Type B pancreatic cell (in vitro differentiated cells): ENCODE measurements at regions not wholly inside any gene's neighbourhood (a gene's known extent, or its start where the extent isn't known, plus 50 kb on each side); places are given as distances from the start of the nearest gene placed in this dataset.

Experiments
- DNase-seq: peaks from one replicate; pipeline ENCODE4 v3.0.0; 2021; ENCODE audit warnings: mixed read lengths; ENCODE audit not compliant: unreplicated experiment; ENCODE audit errors: extremely low spot score
- H3K27ac Mint-ChIP-seq: 2 replicates; pipeline ENCODE4 v1.8.0; 2021; ENCODE audit warnings: mild to moderate bottlenecking, mixed read lengths
- H3K27me3 Mint-ChIP-seq: 2 replicates; pipeline ENCODE4 v1.8.0; 2021; ENCODE audit warnings: mixed read lengths
- H3K36me3 Mint-ChIP-seq: 2 replicates; pipeline ENCODE4 v1.8.0; 2021; ENCODE audit warnings: mixed read lengths
- H3K4me1 Mint-ChIP-seq: one replicate; pipeline ENCODE4 v1.8.0; 2021; ENCODE audit warnings: mixed read lengths; ENCODE audit not compliant: unreplicated experiment
- H3K4me3 Mint-ChIP-seq: 2 replicates; pipeline ENCODE4 v1.8.0; 2021; ENCODE audit warnings: mild to moderate bottlenecking, mixed read lengths
- H3K9me3 Mint-ChIP-seq: 2 replicates; pipeline ENCODE4 v1.8.0; 2021; ENCODE audit warnings: mixed read lengths
- CTCF ChIP-seq: fragments of 200-600 bp; sonication (generic); conservative IDR thresholded peaks from 2 replicates; pipeline ENCODE4 v1.5.0; 2021; ENCODE audit warnings: antibody characterized with exemption, mild to moderate bottlenecking

GRCh38 chr12:113577464-113578129, 105.9 kb upstream of the LHX5 start:
- H3K9me3 Mint-ChIP-seq, result peaks cover 5% of the 10 kb centered on the region
- H3K4me1 Mint-ChIP-seq, result no peaks in the 10 kb centered on the region
- no peak overlapping the region for H3K4me3 Mint-ChIP-seq
- no peaks in the 10 kb centered on the region for H3K36me3 Mint-ChIP-seq
- TF ChIP-seq CTCF, result no peak
- H3K27ac Mint-ChIP-seq, result no peak overlapping the region
- H3K27me3 Mint-ChIP-seq, result peaks cover 74% of the 10 kb centered on the region
- no peak for DNase-seq

- Mint-ChIP-seq H3K4me3 (no peak overlapping the region), H3K36me3 (no peaks in the 10 kb centered on the region), H3K4me1 (no peaks in the 10 kb centered on the region), H3K27me3 (peaks cover 69% of the 10 kb centered on the region), H3K27ac (no peak overlapping the region), H3K9me3 (no peaks in the 10 kb centered on the region)
- no peak for TF ChIP-seq CTCF
- DNase-seq, result no peak
These were observed 103.7 kb upstream of the LHX5 start for GRCh38 chr12:113575386-113575785.

DNA sequence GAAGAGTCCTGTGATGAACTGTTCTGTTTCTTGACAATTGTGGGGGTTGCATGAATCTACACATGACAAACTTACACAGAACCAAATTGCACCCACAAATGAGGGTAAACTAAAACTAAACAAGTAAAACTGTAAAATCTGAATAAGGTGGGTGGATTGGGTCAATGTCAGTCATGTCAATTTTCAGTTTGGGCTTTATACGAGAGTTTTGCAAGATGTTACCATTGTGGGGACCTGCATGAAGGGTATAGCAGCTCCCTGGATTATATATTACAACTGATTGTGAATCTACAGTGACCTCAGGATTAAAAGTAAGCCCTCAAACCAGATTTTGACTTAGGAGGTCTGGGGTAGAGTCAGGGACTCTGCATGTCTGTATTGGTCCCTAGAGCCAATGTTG, 101.5 kb upstream of the LHX5 start:
- Mint-ChIP-seq H3K9me3 (no peaks in the 10 kb centered on the region), H3K4me1 (no peaks in the 10 kb centered on the region), H3K27me3 (peaks cover 59% of the 10 kb centered on the region), H3K36me3 (no peaks in the 10 kb centered on the region), H3K27ac (no peak overlapping the region), H3K4me3 (no peak overlapping the region)
- DNase-seq, result no peak
- no peak for TF ChIP-seq CTCF

GRCh38 chr12:113571713-113572112, 100.0 kb upstream of the LHX5 start:
- no peak overlapping the region for H3K4me3 Mint-ChIP-seq
- TF ChIP-seq CTCF, result no peak
- no peaks in the 10 kb centered on the region for H3K4me1 Mint-ChIP-seq
- DNase-seq, result no peak
- H3K36me3 Mint-ChIP-seq, result no peaks in the 10 kb centered on the region
- no peaks in the 10 kb centered on the region for H3K9me3 Mint-ChIP-seq
- no peak overlapping the region for H3K27ac Mint-ChIP-seq
- peaks cover 47% of the 10 kb centered on the region for H3K27me3 Mint-ChIP-seq

- H3K4me1 Mint-ChIP-seq, result no peaks in the 10 kb centered on the region
- no peaks in the 10 kb centered on the region for H3K9me3 Mint-ChIP-seq
- no peak overlapping the region for H3K4me3 Mint-ChIP-seq
- DNase-seq, result no peak
- H3K36me3 Mint-ChIP-seq, result no peaks in the 10 kb centered on the region
- peaks cover 46% of the 10 kb centered on the region for H3K27me3 Mint-ChIP-seq
- no peak for TF ChIP-seq CTCF
- no peak overlapping the region for H3K27ac Mint-ChIP-seq
These were observed 98.1 kb upstream of the LHX5 start for GRCh38 chr12:113569806-113570205.

GRCh38 chr12:113568021-113568420, 96.3 kb upstream of the LHX5 start:
- Mint-ChIP-seq H3K27me3 (peaks cover 53% of the 10 kb centered on the region), H3K4me3 (no peak overlapping the region), H3K9me3 (no peaks in the 10 kb centered on the region), H3K4me1 (no peaks in the 10 kb centered on the region), H3K27ac (no peak overlapping the region), H3K36me3 (no peaks in the 10 kb centered on the region)
- TF ChIP-seq CTCF, result no peak
- DNase-seq, result no peak
